ENCODE measurements at regions not wholly inside any gene's neighbourhood (a gene's known extent, or its start where the extent isn't known, plus 50 kb on each side); places are given as distances from the start of the nearest gene placed in this dataset.

GRCh38 chr9:105884416-105884815, 190.1 kb downstream of the TMEM38B start:
- no peak for TF ChIP-seq CTCF (IDR thresholded peaks at IDR 0.05; ENCODE audit: control extremely low read depth, extremely low read depth)
- WGBS, 2 donors, result 74 to 81% methylated on average over 3 of the region's 3 CpGs
- Histone ChIP-seq H3K9me3 (ENCODE audit: control insufficient read depth in 4 of 4, insufficient read depth in 3 of 4, low read length in 3 of 4) (no peaks in the 10 kb centered on the region), H3K27me3 (ENCODE audit: control insufficient read depth in 3 of 3, insufficient read depth in 3 of 3, low read length in 2 of 3) (no peaks in the 10 kb centered on the region), H3K4me1 (ENCODE audit: control insufficient read depth in 5 of 5, insufficient read depth in 5 of 5, low read length in 5 of 5) (no peaks in the 10 kb centered on the region), H3K36me3 (ENCODE audit: control insufficient read depth in 4 of 4, insufficient read depth in 4 of 4, low read length in 4 of 4) (no peaks in the 10 kb centered on the region), H3K27ac (ENCODE audit: low read depth in 1 of 2, low read length in 1 of 2) (no peak overlapping the region), H3K9ac (ENCODE audit: insufficient read depth in 1 of 2, low read length in 2 of 2) (no peak overlapping the region), H3K4me3 (no peak overlapping the region)
- ATAC-seq (ENCODE audit: insufficient read depth, low FRiP score) (no peak), DNase-seq (peak in 1 of 3 donors; percentile 14)

- Histone ChIP-seq H3K4me1 (ENCODE audit: control insufficient read depth in 5 of 5, insufficient read depth in 5 of 5, low read length in 5 of 5) (peaks cover 0 to 6% (median 0%) of the 10 kb centered on the region in 5 donors), H3K9ac (ENCODE audit: insufficient read depth in 1 of 2, low read length in 2 of 2) (no peak overlapping the region), H3K4me3 (no peak overlapping the region), H3K27ac (ENCODE audit: low read depth in 1 of 2, low read length in 1 of 2) (no peak overlapping the region), H3K36me3 (ENCODE audit: control insufficient read depth in 4 of 4, insufficient read depth in 4 of 4, low read length in 4 of 4) (no peaks in the 10 kb centered on the region), H3K27me3 (ENCODE audit: control insufficient read depth in 3 of 3, insufficient read depth in 3 of 3, low read length in 2 of 3) (no peaks in the 10 kb centered on the region), H3K9me3 (ENCODE audit: control insufficient read depth in 4 of 4, insufficient read depth in 3 of 4, low read length in 3 of 4) (no peaks in the 10 kb centered on the region)
- ATAC-seq (ENCODE audit: insufficient read depth, low FRiP score) (no peak), DNase-seq (no peak)
- WGBS, 2 donors, result 70 to 84% methylated on average over 3 of the region's 3 CpGs
- TF ChIP-seq CTCF (IDR thresholded peaks at IDR 0.05; ENCODE audit: control extremely low read depth, extremely low read depth), result no peak
These were observed 191.8 kb downstream of the TMEM38B start for GRCh38 chr9:105886136-105886535.

- 40 to 42% methylated on average over 2 of the region's 2 CpGs for WGBS, 2 donors
- no peak for TF ChIP-seq CTCF (IDR thresholded peaks at IDR 0.05; ENCODE audit: control extremely low read depth, extremely low read depth)
- DNase-seq, result peak in 2 of 3 donors; percentile 11 to 46
- H3K4me1 ChIP-seq (ENCODE audit: control insufficient read depth in 5 of 5, insufficient read depth in 5 of 5, low read length in 5 of 5), result peaks cover 0 to 6% (median 0%) of the 10 kb centered on the region in 5 donors
- H3K36me3 ChIP-seq (ENCODE audit: control insufficient read depth in 4 of 4, insufficient read depth in 4 of 4, low read length in 4 of 4), result no peaks in the 10 kb centered on the region
- H3K27me3 ChIP-seq (ENCODE audit: control insufficient read depth in 3 of 3, insufficient read depth in 3 of 3, low read length in 2 of 3), result no peaks in the 10 kb centered on the region
- no peak overlapping the region for H3K27ac ChIP-seq (ENCODE audit: low read depth in 1 of 2, low read length in 1 of 2)
- no peaks in the 10 kb centered on the region for H3K9me3 ChIP-seq (ENCODE audit: control insufficient read depth in 4 of 4, insufficient read depth in 3 of 4, low read length in 3 of 4)
- ATAC-seq (ENCODE audit: insufficient read depth, low FRiP score), result no peak
- H3K9ac ChIP-seq (ENCODE audit: insufficient read depth in 1 of 2, low read length in 2 of 2), result no peak overlapping the region
- H3K4me3 ChIP-seq, result no peak overlapping the region
These were observed 193.3 kb downstream of the TMEM38B start for GRCh38 chr9:105887679-105888078.
